ENCODE measurements at regions not wholly inside any gene's neighbourhood (a gene's known extent, or its start where the extent isn't known, plus 50 kb on each side); places are given as distances from the start of the nearest gene placed in this dataset.

DNA sequence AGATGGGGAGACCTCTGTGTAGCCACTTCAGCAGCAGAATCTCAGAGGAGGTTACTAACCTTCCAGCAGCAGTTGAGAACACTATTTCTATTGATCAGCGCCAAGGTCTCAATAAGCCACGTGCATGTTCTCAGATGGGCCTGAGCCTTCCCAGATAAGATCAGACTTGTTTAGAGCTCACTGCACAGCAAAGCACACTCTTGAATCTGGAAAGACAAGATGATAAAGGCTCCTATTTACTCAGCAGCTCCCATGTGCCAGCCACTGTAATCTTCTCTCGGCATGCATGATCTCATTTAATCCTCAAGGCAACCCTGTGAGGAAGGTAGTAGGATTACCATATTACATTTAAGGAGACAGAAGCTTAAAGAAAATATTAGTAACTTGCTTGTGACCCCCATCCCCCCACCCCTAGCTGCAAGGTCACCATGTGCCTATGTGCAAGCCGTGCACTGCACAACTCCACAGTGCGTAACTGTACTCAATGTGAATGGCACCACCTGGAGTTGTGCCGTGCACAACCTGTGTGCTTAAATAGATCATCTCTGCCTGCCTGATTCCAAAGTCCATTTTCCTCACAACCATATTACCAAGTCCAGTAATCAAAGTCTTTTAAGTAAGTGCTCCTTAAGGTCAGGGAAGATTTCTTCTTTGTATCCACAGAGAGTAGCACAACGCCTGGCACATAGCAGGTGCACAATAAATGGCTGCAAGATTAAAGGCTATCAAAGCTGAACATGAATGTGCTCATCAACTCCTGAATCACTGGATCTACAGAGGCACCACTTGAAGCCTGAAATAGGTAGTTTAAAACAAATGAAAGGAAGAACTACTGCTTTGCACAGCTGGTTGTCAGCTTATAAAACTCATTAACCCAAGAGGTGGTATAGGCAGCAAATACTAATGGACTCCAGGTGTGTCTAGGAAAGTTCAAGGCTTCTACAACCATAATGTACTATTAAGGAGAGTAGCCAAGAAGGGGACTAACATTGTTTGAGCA is 293.8 kb downstream of the BUD13 start:
- TF ChIP-seq, protein P1, sequence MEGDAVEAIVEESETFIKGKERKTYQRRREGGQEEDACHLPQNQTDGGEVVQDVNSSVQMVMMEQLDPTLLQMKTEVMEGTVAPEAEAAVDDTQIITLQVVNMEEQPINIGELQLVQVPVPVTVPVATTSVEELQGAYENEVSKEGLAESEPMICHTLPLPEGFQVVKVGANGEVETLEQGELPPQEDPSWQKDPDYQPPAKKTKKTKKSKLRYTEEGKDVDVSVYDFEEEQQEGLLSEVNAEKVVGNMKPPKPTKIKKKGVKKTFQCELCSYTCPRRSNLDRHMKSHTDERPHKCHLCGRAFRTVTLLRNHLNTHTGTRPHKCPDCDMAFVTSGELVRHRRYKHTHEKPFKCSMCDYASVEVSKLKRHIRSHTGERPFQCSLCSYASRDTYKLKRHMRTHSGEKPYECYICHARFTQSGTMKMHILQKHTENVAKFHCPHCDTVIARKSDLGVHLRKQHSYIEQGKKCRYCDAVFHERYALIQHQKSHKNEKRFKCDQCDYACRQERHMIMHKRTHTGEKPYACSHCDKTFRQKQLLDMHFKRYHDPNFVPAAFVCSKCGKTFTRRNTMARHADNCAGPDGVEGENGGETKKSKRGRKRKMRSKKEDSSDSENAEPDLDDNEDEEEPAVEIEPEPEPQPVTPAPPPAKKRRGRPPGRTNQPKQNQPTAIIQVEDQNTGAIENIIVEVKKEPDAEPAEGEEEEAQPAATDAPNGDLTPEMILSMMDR (IDR thresholded peaks at IDR 0.05; ENCODE audit: low read depth, low read length, poor library complexity, severe bottlenecking) = no peak
- no peak for TF ChIP-seq EZH2phosphoT487 (IDR thresholded peaks at IDR 0.05; ENCODE audit: borderline replicate concordance, low read length)

All from DOHH2 (cell line).